Gastrocnemius medialis (tissue), 4 donors: ENCODE measurements at regions not wholly inside any gene's neighbourhood (a gene's known extent, or its start where the extent isn't known, plus 50 kb on each side); places are given as distances from the start of the nearest gene placed in this dataset.

Experiments
- CTCF ChIP-seq, 5 experiments: fragments of 450-650 bp in 3 of 5; fragments of 200-600 bp in 2 of 5; sonication (generic) in 2 of 5; IDR thresholded peaks in 4 of 5; conservative IDR thresholded peaks in 1 of 5; 1 replicate in 4 of 5; 2 replicates in 1 of 5; pipeline ENCODE4 v1.5.1; 2016 to 2019; ENCODE audit warnings: antibody characterized with exemption in 5 of 5, mild to moderate bottlenecking in 3 of 5, moderate library complexity in 3 of 5
- POLR2A ChIP-seq, 2 donors: fragments of 450-650 bp; IDR thresholded peaks; one replicate each; pipeline ENCODE4 v1.6.1; 2017; ENCODE audit warnings: antibody characterized with exemption in 2 of 2, mild to moderate bottlenecking in 2 of 2, moderate library complexity in 2 of 2

- TF ChIP-seq POLR2A (IDR thresholded peaks at IDR 0.05) (no peak), CTCF (IDR thresholded peaks at IDR 0.05 in 4 of 5, conservative IDR thresholded peaks at IDR 0.05 in 1 of 5) (no peak)
Observed at GRCh38 chr2:83744855-83745254, 714.2 kb downstream of the SUCLG1 start.
